H9 (cell line): ENCODE measurements at regions not wholly inside any gene's neighbourhood (a gene's known extent, or its start where the extent isn't known, plus 50 kb on each side); places are given as distances from the start of the nearest gene placed in this dataset.

Experiments
- DNase-seq: peaks from one replicate; pipeline ENCODE4 v3.0.0-alpha.2; 2017
- H2AFZ ChIP-seq: one replicate; pipeline ENCODE4 v1.6.1; 2013; ENCODE audit warnings: mild to moderate bottlenecking, low read length, control low read depth, moderate library complexity
- H2AK5ac ChIP-seq: 2 replicates; pipeline ENCODE4 v1.6.1; 2013; ENCODE audit warnings: low read length, control low read depth, mixed read lengths; ENCODE audit not compliant: insufficient read length
- H2BK120ac ChIP-seq: one replicate; pipeline ENCODE4 v1.6.1; 2013; ENCODE audit warnings: low read depth, mild to moderate bottlenecking, low read length, control low read depth, inconsistent platforms; ENCODE audit not compliant: poor library complexity, severe bottlenecking
- H2BK12ac ChIP-seq: 2 replicates; pipeline ENCODE4 v1.6.1; 2013; ENCODE audit warnings: low read length, control low read depth, mixed read lengths, low read depth; ENCODE audit not compliant: insufficient read length
- H2BK15ac ChIP-seq: 2 replicates; pipeline ENCODE4 v1.6.1; 2013; ENCODE audit warnings: low read depth, low read length, control low read depth
- H2BK20ac ChIP-seq: one replicate; pipeline ENCODE4 v1.6.1; 2013; ENCODE audit warnings: low read depth, mild to moderate bottlenecking, low read length, control low read depth, inconsistent platforms; ENCODE audit not compliant: poor library complexity, severe bottlenecking
- H2BK5ac ChIP-seq: 2 replicates; pipeline ENCODE4 v1.6.1; 2013; ENCODE audit warnings: low read length, control low read depth, mixed read lengths; ENCODE audit not compliant: insufficient read length
- H3K14ac ChIP-seq: 2 replicates; pipeline ENCODE4 v1.6.1; 2013; ENCODE audit warnings: low read length, control low read depth; ENCODE audit not compliant: insufficient read depth
- H3K18ac ChIP-seq: 2 replicates; pipeline ENCODE4 v1.6.1; 2013; ENCODE audit warnings: low read depth, mild to moderate bottlenecking, mixed read lengths, low read length, control low read depth; ENCODE audit not compliant: insufficient read length
- H3K23ac ChIP-seq: 2 replicates; pipeline ENCODE4 v1.6.1; 2013; ENCODE audit warnings: low read length, control low read depth, mixed read lengths, low read depth; ENCODE audit not compliant: insufficient read length
- H3K23me2 ChIP-seq: 2 replicates; pipeline ENCODE4 v1.6.1; 2013; ENCODE audit warnings: low read depth, mild to moderate bottlenecking, mixed read lengths, low read length, control low read depth; ENCODE audit not compliant: insufficient read length, poor library complexity, severe bottlenecking
- H3K27ac ChIP-seq: 2 replicates; pipeline ENCODE4 v1.5.1; 2013; ENCODE audit warnings: low read length, control low read depth, mixed read lengths, low read depth; ENCODE audit not compliant: insufficient read length
- H3K27me3 ChIP-seq: 2 replicates; pipeline ENCODE4 v1.6.1; 2013; ENCODE audit warnings: low read length, control low read depth, inconsistent platforms; ENCODE audit not compliant: insufficient read depth
- H3K4ac ChIP-seq: 2 replicates; pipeline ENCODE4 v1.6.1; 2013; ENCODE audit warnings: low read depth, mild to moderate bottlenecking, control low read depth, inconsistent platforms, low read length, moderate library complexity
- H3K4me1 ChIP-seq: 2 replicates; pipeline ENCODE4 v1.6.1; 2013; ENCODE audit warnings: low read length, control low read depth, inconsistent platforms; ENCODE audit not compliant: insufficient read depth
- H3K4me2 ChIP-seq: 2 replicates; pipeline ENCODE4 v1.6.1; 2013; ENCODE audit warnings: low read length, control low read depth, mixed read lengths; ENCODE audit not compliant: insufficient read length, insufficient read depth
- H3K56ac ChIP-seq: 2 replicates; pipeline ENCODE4 v1.6.1; 2013; ENCODE audit warnings: low read depth, mild to moderate bottlenecking, mixed read lengths, low read length, control low read depth; ENCODE audit not compliant: insufficient read length
- H3K79me1 ChIP-seq: 2 replicates; pipeline ENCODE4 v1.6.1; 2013; ENCODE audit warnings: low read depth, mild to moderate bottlenecking, moderate library complexity, low read length, control low read depth, inconsistent platforms; ENCODE audit not compliant: insufficient read depth, poor library complexity, severe bottlenecking
- H3K79me2 ChIP-seq: 2 replicates; pipeline ENCODE4 v1.6.1; 2013; ENCODE audit warnings: low read length, control low read depth, inconsistent platforms; ENCODE audit not compliant: insufficient read depth
- H3K9ac ChIP-seq: 2 replicates; pipeline ENCODE4 v1.6.1; 2013; ENCODE audit warnings: low read length, control low read depth, mixed read lengths; ENCODE audit not compliant: insufficient read length; ENCODE audit errors: extremely low read depth
- H3K9me3 ChIP-seq: one replicate; pipeline ENCODE4 v1.6.1; 2013; ENCODE audit warnings: low read depth, low read length, inconsistent platforms; ENCODE audit not compliant: control insufficient read depth
- H3T11ph ChIP-seq: one replicate; pipeline ENCODE4 v1.6.1; 2013; ENCODE audit warnings: mild to moderate bottlenecking, low read length, control low read depth, inconsistent platforms
- H4K20me1 ChIP-seq: one replicate; pipeline ENCODE4 v1.6.1; 2013; ENCODE audit not compliant: control insufficient read depth, insufficient read length, insufficient read depth
- H4K5ac ChIP-seq: 2 replicates; pipeline ENCODE4 v1.6.1; 2013; ENCODE audit warnings: low read depth, mild to moderate bottlenecking, mixed read lengths, low read length, control low read depth; ENCODE audit not compliant: insufficient read length
- H4K8ac ChIP-seq: replicated peaks from 2 replicates; pipeline ENCODE4 v1.6.1; 2013; ENCODE audit warnings: low read length, control low read depth, mixed read lengths, low read depth; ENCODE audit not compliant: insufficient read length
- H4K91ac ChIP-seq: 2 replicates; pipeline ENCODE4 v1.6.1; 2013; ENCODE audit warnings: low read depth, mild to moderate bottlenecking, moderate library complexity, mixed read lengths, low read length, control low read depth; ENCODE audit not compliant: insufficient read length
- H3K27ac Mint-ChIP-seq, 3 experiments: 2 replicates in 2 of 3; 3 replicates in 1 of 3; pipeline ENCODE4 v1.8.0; 2020 to 2021; ENCODE audit warnings: mixed read lengths in 3 of 3, mild to moderate bottlenecking in 1 of 3, moderate library complexity in 1 of 3
- H3K27me3 Mint-ChIP-seq: 2 replicates; pipeline ENCODE4 v1.8.0; 2021; ENCODE audit warnings: low read depth, mild to moderate bottlenecking, moderate library complexity, mixed read lengths
- H3K36me3 Mint-ChIP-seq, 3 experiments: 2 replicates in 2 of 3; 3 replicates in 1 of 3; pipeline ENCODE4 v1.8.0; 2020 to 2021; ENCODE audit warnings: low read depth in 3 of 3, mixed read lengths in 3 of 3; ENCODE audit not compliant: insufficient read depth in 1 of 3
- H3K4me1 Mint-ChIP-seq, 2 experiments: 2 replicates each; pipeline ENCODE4 v1.8.0; 2020; ENCODE audit warnings: mixed read lengths in 2 of 2
- H3K4me3 Mint-ChIP-seq, 2 experiments: 2 replicates in 1 of 2; 3 replicates in 1 of 2; pipeline ENCODE4 v1.8.0; 2020 to 2021; ENCODE audit warnings: mild to moderate bottlenecking in 2 of 2, mixed read lengths in 2 of 2, moderate library complexity in 1 of 2
- H3K9me3 Mint-ChIP-seq, 2 experiments: 2 replicates in 1 of 2; 3 replicates in 1 of 2; pipeline ENCODE4 v1.8.0; 2020; ENCODE audit warnings: mild to moderate bottlenecking in 2 of 2, mixed read lengths in 2 of 2, moderate library complexity in 1 of 2
- CTCF ChIP-seq: fragments of 200-600 bp; sonication (generic); conservative IDR thresholded peaks from 3 replicates; pipeline ENCODE4 v1.8.0; 2021; ENCODE audit warnings: antibody characterized with exemption, mild to moderate bottlenecking
- WGBS: extraction: QIAGEN DNeasy Blood & Tissue Kit; methylation state at CpG from one replicate; pipeline ENCODE4 v1.1.7; 2013; ENCODE audit warnings: missing lambda C conversion rate, low lambda C conversion rate, mixed read lengths; ENCODE audit not compliant: insufficient read length; ENCODE audit errors: extremely low coverage; 5-methylcytosine and 5-hydroxymethylcytosine counted together

- Histone ChIP-seq H2BK120ac (no peak overlapping the region), H3K23me2 (no peaks in the 10 kb centered on the region), H3K79me1 (no peaks in the 10 kb centered on the region), H2BK20ac (no peak overlapping the region), H3K18ac (no peak overlapping the region), H2BK5ac (no peak overlapping the region), H4K91ac (no peak overlapping the region), H3K79me2 (no peaks in the 10 kb centered on the region), H3K4me2 (no peak overlapping the region), H3K9ac (no peak overlapping the region), H3K27ac (no peak overlapping the region), H2AFZ (no peak overlapping the region), H4K8ac (no peak overlapping the region), H3K9me3 (no peaks in the 10 kb centered on the region), H3K4ac (no peak overlapping the region), H2BK12ac (no peak overlapping the region), H3K27me3 (no peaks in the 10 kb centered on the region), H3K56ac (no peak overlapping the region), H3K14ac (no peak overlapping the region), H3T11ph (no peak overlapping the region), H2BK15ac (no peak overlapping the region), H3K4me1 (peaks cover 9% of the 10 kb centered on the region; the same call in 1 of the 2 replicates), H4K5ac (no peak overlapping the region), H3K23ac (no peak overlapping the region), H2AK5ac (no peak overlapping the region), H4K20me1 (no peaks in the 10 kb centered on the region)
- no peak for DNase-seq
- no CpG with 5 or more reads among the region's 1 CpG for WGBS
- Mint-ChIP-seq H3K36me3 (peaks cover 24 to 40% (median 27%) of the 10 kb centered on the region in 3 experiments), H3K27me3 (no peaks in the 10 kb centered on the region), H3K4me3 (no peak overlapping the region), H3K9me3 (peaks cover 32 to 41% of the 10 kb centered on the region in 2 experiments), H3K4me1 (peaks cover 35 to 37% of the 10 kb centered on the region in 2 experiments), H3K27ac (no peak overlapping the region)
- TF ChIP-seq CTCF: no peak
Observed at GRCh38 chr4:123978637-123979036, 582.0 kb downstream of the SPRY1 start.
